GM12874 (cell line): ENCODE measurements at regions not wholly inside any gene's neighbourhood (a gene's known extent, or its start where the extent isn't known, plus 50 kb on each side); places are given as distances from the start of the nearest gene placed in this dataset.

Source experiments
- TF ChIP-seq, protein P1 (sequence below): IDR thresholded peaks from 2 replicates; pipeline ENCODE4 v1.5.1; 2011; ENCODE audit warnings: low read depth, mild to moderate bottlenecking, control low read depth, low read length, moderate library complexity; ENCODE audit not compliant: insufficient read depth

DNA sequence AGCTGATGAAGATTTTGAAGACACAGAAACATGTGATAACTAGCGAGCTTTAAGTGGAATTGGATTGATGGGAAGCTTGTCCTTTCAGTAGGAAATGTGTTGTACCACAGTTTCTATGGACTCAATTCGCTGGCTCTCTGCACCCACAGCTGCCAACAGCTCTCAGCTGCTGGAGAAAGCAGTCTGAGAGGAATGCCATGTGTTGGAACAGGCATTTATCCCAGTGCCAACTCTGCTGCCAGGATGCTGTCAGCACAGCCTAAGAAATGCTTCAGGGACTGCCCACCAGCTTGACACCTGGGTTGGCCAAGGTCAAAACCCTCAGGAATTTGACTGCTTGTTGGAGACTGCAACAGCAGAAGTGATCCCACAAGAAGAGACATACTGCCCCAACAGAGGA, 193.0 kb upstream of the THSD7B start:
- TF ChIP-seq, protein P1, sequence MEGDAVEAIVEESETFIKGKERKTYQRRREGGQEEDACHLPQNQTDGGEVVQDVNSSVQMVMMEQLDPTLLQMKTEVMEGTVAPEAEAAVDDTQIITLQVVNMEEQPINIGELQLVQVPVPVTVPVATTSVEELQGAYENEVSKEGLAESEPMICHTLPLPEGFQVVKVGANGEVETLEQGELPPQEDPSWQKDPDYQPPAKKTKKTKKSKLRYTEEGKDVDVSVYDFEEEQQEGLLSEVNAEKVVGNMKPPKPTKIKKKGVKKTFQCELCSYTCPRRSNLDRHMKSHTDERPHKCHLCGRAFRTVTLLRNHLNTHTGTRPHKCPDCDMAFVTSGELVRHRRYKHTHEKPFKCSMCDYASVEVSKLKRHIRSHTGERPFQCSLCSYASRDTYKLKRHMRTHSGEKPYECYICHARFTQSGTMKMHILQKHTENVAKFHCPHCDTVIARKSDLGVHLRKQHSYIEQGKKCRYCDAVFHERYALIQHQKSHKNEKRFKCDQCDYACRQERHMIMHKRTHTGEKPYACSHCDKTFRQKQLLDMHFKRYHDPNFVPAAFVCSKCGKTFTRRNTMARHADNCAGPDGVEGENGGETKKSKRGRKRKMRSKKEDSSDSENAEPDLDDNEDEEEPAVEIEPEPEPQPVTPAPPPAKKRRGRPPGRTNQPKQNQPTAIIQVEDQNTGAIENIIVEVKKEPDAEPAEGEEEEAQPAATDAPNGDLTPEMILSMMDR, result no peak

DNA sequence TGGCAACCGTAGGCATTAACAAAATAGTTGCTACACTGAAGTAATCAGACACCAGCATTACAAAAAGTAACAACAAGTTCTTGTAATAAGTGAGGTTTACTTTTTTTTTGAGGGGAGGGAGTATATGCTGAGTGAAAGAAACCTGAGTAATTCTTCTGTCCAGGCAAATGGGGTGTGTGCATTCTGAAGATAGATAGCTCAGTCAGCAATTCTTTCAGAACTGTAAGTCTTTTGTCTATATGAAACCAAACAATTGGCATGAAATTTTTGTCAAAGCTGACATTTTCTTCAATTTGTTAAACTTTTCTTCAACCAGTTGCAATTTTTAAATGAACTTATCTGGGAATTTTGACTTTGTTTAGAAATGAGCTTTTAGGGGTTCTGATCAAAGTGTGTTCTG, 208.1 kb upstream of the THSD7B start:
- TF ChIP-seq, protein P1, result no peak

GRCh38 chr2:136550181-136550580, 215.2 kb upstream of the THSD7B start:
- TF ChIP-seq, protein P1, result no peak

DNA sequence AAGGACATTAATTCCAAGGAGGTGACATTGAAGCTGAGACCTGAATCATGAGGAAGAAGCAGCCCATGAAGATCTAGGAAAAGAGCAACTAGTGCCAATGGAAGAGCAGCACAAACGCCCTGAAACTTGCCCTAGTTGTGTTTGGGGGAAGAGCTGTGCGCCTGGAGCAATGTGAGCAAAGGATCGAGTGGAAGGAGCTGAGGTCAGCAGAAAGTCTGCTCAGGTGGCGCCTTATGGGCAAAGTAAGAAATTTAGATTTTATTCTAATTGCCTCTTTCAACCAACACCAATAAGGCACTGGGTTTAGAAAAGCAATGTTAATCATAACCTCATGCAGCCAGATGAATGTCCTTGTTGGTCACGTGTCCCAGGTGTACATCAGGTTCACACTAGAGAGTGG, 226.0 kb upstream of the THSD7B start:
- TF ChIP-seq, protein P1, result no peak

DNA sequence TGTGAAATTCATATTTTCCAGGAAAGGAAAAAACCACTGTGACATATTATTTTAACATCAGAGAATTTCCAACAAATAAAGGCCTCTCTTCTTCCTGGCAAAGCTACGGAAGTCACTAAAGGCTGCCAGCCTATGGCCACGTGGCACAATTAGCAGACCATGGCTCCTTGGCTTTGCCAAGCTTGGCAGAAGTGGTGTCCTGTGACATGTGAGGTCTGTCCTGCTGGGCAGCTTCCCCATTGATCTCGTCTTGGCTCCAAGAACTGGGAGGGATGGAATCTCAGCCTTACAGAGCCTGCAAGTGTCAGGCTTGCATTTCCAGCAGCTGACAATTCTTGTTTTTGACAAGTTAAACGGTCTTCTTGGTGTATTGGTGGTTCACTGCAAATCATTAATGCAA, 226.9 kb upstream of the THSD7B start:
- TF ChIP-seq, protein P1, result no peak

GRCh38 chr2:136534811-136535210, 230.5 kb upstream of the THSD7B start:
- TF ChIP-seq, protein P1, result no peak

GRCh38 chr2:136532171-136532570, 233.2 kb upstream of the THSD7B start:
- TF ChIP-seq, protein P1, result no peak

GRCh38 chr2:136531731-136532130, 233.6 kb upstream of the THSD7B start:
- TF ChIP-seq, protein P1, result no peak
